SK-N-MC (cell line): ENCODE measurements at regions not wholly inside any gene's neighbourhood (a gene's known extent, or its start where the extent isn't known, plus 50 kb on each side); places are given as distances from the start of the nearest gene placed in this dataset.
"Not testable (repeated sequence)": the region's sequence is repeated elsewhere in the genome, so short reads cannot be mapped to it uniquely, and the experiment has no call there.

Experiments used
- FOXP2 ChIP-seq: optimal IDR thresholded peaks from 2 replicates; pipeline ENCODE3; 2011; ENCODE audit warnings: mild to moderate bottlenecking, moderate library complexity; ENCODE audit not compliant: insufficient read depth; ENCODE audit errors: extremely low read length, control extremely low read depth
- POLR2AphosphoS5 ChIP-seq: IDR thresholded peaks from 2 replicates; pipeline ENCODE4 v1.6.1; 2012; ENCODE audit warnings: mild to moderate bottlenecking, low read depth, low read length, borderline replicate concordance

- not testable (repeated sequence) for TF ChIP-seq POLR2AphosphoS5, FOXP2
Observed at GRCh38 chr1:146472192-146472861, 243.5 kb upstream of the NOTCH2NLA start.
